HG02973 (cell line): ENCODE measurements at regions not wholly inside any gene's neighbourhood (a gene's known extent, or its start where the extent isn't known, plus 50 kb on each side); places are given as distances from the start of the nearest gene placed in this dataset.
"Not testable (repeated sequence)": the region's sequence is repeated elsewhere in the genome, so short reads cannot be mapped to it uniquely, and the experiment has no call there.

Source experiments
- ATAC-seq: cut with Tn5 transposase; IDR thresholded peaks from one replicate; pipeline ENCODE4 v1.9.1; 2021; ENCODE audit warnings: moderate library complexity; ENCODE audit not compliant: unreplicated experiment

DNA sequence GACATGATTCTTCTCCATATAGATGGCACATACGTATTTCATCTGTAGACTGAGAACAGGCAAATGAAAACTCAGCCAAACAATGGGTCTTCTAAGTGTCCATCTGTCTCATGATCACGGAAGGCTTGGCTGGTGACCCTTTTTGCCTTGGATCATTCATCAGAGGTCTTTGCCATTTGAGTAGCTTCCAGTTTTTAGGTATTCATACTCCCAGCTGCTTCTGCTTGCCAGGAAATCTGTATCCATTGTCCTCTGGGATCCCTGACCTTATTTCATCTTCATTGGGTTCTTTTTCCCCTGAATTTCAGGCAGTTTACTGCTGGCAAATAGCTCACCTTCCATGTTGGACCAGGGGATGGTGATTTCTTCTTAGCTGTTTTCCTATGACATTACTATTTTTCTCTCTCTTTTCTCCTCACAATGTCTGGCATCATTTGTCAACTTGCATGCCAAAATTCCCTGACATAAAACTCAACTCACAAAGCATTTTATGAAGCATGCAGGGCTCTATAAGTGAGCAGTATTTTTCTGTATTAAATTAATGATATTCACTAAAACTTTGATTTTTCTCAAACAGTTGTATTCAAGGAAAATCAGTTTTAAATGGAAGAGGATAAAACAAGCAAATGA, 241.2 kb downstream of the DNAJB9 start:
- no peak for ATAC-seq

DNA sequence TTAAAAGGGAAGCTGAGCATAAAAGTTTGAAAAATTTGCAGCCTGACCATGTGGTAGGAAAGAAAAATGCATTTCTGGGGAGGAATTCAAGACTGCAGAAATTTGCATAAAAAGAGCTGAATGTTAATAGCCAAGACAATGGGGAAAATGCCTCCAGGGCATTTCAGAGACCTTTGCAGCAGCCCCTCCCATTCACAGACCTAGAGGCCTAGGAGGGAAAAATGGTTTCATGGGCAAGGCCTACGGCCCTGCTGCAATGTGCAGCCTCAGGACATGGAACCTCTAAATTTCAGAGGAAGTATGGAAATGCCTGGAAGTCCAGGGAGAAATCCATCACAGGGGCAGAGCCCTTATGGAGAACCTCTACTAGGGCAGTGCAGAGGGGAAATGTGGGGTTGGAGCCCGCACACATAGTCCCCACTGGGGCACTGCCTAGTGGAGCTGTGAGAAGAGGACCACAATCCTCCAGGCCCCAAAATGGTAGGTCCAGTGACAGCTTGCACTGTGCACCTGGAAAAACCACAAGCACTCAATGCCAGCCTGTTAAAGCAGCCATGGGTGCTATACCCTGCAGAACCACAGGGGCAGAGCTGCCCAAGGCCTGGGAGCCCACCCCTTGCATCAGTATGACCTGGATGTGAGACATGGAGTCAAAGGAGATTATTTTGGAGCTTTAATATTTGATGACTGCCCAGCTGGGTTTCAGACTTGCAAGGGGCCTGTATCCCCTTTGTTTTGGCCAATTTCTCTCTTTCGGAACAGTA, 243.8 kb downstream of the DNAJB9 start:
- ATAC-seq = no peak

DNA sequence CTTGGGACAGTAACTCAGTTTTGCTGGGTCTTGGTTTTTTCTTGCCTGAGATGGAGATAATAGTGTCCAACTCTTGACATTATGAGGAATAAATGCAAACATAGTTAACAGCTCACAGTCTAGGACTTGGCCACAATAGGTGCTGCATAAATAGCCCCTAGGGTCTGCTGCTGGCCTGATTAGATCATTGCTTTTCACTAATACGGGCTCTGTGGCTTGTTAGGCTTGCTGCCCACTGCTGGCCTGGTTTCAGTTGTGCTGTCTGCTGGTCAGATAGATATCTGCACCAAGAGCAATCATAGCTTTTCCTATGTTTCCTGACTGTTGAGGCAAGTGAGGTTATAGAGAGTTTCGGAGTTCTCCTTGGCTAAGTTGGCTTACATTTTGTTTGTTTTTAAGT, 246.1 kb downstream of the DNAJB9 start:
- ATAC-seq = no peak

DNA sequence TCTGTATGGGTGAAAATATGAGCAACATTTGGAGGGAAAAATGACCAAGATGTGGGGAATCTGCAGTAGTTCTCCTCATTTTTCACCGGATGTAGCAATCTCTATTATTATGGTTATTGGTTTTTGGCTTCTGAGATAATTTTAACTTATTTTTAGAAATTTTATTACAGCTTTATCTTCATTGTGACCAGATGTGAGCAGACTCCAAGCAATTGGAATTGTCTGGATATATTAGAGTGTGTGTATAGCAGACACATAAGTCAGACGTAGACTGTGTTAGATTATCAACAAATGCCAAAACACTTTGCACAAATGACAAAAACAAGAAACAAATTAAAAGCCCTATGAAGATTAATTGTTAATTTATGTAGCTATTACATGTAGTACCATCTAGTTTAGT, 249.1 kb downstream of the DNAJB9 start:
- ATAC-seq = no peak

DNA sequence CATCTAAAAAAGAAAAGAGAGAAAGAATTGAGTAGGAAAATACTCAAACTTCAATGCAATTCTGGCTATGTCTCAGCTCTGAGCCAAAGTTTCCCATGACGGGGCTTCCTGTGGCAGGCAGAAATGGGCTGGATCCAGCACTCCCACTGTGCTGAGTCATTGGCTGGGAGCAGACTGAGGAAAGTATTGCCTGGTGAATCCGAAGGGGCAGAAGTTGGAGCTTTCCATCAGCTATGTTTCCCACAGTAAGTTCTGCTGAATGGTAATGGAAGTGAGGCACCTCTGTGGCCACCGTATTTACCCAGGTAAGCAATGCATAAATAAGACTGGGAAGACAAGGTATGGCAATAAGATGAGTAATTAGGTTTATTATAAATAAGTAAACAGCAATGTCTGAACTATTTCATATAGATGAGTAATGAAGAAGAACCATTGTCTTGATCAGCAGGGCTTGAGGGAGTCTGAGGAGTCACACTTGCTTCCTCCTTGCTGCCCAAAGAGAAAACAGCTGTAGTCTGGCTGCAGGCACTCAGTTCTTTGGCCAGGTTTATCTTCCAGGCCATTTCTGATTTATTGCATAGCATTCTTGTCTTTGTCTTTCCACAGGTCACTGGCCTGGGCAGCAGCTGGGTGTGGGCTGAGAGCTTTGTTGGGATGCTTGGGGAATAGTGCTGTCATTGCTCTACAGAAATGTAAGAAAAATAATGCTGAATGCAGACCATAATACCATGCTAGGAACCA, 255.3 kb downstream of the DNAJB9 start:
- ATAC-seq = no peak

DNA sequence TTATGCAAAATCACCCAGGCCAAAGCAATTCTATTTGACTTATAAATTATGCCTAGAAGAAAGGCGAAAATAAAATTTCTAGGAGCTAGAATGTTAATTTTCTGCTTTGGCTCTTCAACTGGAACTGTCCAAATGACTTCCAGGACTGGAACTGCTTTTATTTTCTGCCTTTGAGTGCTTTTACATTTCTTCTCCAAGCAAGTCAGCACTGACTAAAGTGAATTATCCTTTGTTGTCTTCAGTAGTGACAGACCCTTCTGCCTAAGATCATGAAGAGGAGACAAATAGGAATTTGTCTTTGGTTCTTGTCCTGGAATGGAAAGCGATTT, 255.9 kb downstream of the DNAJB9 start:
- no peak for ATAC-seq

DNA sequence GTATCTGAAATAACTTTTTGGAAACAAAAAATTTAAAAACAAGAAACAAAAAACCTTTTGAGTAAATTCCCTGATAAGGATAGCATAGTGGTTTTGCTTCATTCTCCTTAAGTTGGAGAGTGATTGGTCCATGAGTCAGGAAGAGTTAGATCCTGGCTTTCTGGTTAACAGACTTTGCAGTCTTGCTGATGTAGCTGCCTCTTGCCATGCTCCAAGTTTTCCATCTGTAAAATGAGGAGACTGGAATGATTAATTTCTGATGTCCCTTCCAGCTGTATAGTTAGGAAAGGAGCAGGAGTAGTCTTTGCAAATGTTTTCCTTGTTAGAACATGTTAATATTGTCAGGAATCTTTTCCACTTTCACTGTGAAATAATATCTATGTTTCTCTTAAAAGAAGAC, 266.6 kb downstream of the DNAJB9 start:
- ATAC-seq = no peak

DNA sequence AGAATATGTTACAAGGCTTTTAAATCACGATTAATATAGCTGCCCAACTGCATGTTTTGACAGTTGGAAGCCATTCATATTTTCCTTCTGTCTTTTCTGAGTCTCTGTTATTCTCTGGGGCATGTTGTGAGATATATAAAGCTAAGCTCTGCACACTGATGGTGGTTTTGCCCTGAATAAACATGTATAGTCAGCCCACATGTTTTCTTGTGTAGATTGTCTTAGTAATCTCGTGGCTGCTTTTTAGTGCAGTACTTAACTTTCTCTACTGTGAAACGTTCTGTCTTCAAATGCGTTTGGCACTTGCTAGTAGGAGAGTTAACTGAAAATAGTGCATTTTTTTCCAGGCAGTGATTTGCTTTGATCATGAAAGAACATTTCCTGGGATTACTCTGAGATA, 268.5 kb downstream of the DNAJB9 start:
- no peak for ATAC-seq

DNA sequence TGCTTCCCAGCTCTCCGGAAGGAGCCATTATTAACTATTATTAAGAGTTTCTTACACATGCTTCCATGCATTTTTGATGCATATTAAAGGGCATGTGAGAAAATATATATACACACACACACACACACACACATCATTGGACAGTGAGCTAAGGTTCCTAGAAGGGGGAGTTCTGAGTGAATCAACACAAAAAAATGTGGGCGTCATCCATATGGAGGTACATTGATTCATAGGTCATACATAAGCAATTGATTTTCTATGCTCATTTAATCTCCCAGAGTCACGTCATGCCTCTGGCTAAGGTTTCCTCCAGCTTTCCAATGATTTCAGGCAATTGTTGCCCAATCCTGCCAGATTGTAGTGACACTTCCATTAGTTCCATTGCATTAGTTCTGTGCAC, 269.4 kb downstream of the DNAJB9 start:
- ATAC-seq = no peak

DNA sequence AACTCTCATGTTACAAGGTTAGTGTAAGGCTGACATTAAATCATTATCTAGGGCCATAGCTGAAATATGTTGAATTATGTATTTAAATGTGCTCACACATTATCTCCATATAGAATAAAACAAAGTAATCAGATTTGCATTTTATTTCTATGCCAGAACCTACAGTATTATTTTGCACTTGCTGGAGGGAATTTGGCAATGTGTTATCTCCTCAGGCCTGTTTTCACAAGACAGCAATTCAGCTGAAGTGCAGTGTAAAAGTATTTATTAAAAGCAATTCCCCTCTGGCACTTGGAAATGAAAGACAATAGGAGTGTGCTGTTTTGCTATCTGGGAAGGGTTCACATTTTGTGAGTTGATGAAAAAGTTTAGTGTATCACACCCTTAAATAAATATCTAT, 276.3 kb downstream of the DNAJB9 start:
- ATAC-seq = no peak

DNA sequence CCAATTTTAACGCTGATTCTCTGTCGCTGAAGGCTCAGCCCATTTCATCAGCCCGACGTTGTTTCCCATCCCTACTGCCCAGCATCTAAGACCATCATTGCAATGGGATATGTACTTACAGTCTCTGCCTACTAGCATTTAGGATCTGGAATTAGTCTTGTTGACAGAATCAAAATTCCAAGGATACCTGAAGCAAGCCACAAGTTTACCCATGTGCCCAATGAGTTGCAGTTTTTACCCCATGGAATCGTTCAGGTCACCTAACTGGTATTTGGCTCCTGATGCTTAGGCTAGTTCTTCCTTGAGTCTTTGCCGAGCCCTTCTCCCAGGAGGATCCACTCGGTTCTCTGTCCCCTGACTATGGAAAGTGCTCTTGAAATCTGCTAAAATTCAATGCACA, 276.8 kb downstream of the DNAJB9 start:
- ATAC-seq = no peak

DNA sequence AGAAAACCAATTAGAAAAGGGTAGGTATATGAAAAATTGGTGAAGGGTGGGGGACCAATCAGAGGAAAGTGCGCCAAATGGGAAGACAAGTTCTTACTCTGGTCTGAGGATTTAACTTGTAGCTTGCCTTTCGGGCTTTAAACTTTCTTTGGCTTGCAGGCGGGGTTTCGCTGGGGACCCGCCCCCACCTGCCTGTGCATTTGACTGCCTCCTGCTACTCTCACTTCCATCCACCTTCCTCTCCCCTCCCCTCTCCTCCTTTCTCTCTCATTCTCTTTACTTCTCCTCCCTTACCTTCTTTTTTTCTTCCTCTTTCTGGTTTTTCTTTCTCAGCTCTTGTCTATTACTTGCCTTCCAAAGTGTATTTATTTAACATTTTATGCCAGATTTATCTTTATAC, 278.8 kb downstream of the DNAJB9 start:
- ATAC-seq = no peak

DNA sequence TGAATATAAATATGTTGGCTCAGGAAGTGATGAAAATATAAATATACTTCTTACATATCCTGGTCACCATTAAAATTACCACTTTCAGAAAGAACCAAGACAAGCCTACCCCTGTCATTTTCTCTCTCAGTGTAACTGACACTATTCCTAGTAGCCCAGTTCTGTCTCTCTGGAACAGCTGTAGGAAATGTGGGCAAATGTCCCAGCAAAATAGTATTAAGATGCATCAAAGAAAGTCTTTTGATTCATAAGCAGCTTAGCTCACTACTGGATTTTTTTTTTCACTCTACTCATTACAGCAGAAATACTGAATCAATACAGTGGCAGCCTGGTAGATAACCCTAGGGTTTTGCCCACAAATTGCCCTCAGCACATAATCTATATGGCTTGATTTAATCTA, 290.9 kb downstream of the DNAJB9 start:
- no peak for ATAC-seq

DNA sequence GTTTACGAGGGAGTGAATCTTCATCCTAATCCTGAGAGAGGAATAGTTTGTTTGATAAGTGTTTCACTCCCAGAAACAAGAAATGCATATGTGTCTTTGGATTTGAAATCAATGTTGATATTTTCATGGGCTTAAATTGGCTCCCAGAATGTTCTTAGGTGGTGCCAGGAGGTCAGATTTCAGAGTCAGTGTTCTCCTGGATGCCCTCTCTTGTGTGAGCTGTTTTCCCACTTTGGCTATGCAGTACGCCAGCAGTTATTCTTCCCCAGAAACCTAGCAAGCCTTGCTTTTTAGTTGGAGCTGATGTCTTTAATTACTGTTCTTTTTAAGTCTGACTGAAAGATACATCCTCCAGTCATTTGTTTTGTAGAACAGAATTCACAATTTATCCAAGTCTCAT, 291.4 kb downstream of the DNAJB9 start:
- ATAC-seq = no peak

DNA sequence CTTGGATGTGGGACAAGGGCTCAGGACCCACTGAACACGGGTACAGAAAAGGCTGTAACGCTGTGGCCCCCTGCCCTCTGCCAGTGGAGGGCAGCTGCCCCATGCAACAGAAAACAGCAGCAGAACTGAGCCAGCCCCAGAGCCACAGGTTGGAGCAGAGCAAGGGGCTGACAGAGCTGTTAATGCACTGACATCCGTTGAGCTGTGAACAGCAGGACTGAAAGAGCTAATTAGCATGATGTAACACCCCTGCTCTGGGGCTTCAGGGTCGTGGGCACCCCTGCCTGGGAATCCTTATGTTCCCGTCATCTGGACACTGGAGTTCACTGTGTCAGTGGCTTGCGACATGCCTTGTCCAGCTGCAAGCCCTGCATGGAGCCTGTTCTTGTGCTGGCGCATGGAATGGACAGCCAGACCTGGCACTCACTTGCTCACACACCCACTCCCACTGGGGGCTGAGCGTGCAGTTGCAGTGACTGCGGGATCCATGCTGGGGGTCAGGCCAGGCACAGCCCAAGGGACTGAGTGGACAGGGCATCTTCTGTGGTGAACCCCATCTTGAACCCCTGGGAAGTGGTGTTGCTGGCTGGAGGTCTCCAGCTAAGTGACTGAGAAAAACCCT, 293.7 kb downstream of the DNAJB9 start:
- no peak for ATAC-seq

DNA sequence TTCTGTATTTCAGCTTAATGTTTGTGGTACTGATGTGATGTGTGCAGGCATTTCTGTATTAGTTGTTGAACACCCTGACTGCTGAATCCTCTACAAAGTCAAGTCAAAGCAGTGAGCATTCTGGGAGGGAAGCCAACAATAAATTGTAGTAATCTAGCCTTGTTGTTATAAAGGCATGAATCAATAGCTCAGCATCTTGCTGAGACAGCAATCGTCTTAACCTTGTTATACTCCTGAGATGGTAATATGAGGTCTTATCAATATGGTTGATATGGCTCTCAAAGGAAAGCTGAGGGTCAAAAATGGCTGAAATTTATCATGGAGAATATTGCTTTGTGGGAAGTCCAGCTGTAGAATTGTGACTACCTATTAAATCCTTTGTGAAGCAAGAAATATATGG, 299.4 kb downstream of the DNAJB9 start:
- ATAC-seq = no peak

DNA sequence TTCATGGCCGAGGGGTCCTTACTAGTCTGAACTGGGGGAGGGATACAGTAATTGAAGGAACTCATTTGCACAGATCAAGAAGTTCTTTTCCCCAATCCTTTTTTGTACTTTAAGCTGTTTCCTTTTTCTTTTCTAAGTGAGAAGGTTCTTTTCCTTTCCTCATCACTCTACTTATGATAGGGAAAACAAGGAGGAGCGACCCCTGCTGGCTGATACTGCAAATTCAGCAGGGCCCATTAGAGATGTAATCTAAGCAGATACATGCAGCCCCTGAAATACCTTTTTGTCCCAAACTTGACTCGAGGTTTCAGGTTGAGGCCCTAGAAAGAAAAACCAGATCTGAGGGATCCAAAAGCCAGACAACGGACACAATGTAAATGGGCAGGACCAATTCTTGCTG, 305.5 kb downstream of the DNAJB9 start:
- ATAC-seq = no peak

DNA sequence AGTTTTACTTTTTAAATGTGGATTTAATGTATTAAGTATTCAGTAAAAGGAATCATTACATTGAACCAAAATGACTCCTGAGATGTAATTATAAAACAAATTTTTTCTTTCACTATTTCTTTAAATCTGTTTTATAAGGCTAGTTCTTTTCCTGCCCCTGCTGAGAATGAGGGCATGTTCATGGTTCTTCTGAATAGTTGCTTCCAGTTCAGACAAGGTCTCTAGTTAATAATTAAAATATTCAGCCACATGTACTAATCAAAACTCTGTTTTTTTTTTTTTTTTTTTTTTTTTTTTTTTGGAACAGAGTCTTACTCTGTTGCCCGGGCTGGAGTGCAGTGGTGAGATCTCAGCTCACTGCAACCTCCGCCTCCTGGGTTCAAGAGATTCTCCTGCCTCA, 321.2 kb downstream of the DNAJB9 start:
- no peak for ATAC-seq

DNA sequence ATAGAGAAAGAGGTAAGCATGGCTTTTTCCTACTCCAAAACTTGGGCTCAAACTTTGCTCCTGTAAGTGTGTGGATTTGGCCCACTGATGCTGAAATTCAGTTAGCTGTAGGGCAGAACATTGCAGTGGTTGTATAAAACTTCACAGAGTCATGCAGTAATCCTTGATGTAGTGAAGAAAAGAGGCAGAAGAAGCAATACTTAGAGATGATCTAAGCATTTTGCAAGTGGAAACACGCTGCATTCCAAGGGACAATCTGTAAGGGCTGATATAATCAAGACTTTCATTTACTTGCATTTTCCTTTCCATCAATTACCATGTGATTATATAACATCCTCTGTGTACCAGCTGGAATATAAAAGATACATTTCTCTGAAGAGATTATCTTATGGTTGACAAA, 338.8 kb downstream of the DNAJB9 start:
- no peak for ATAC-seq

DNA sequence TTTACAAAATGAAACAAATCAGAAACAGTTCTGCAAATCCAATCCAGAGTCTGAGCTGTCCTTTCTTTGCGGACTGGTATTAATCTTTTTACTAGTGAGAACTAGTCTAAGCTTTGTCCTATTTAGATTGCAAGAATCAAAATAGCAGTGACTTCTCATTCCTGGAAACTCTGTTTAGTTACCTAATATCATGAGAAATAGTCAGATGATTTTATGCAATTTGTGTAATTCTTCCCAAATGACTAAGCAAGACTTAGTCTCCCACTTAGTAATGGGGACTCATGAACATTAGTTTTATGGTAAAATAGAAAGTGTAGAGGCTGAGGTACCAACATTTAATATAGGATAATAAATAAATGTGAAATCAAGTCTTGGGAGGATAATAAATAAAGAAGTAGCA, 341.3 kb downstream of the DNAJB9 start:
- no peak for ATAC-seq

DNA sequence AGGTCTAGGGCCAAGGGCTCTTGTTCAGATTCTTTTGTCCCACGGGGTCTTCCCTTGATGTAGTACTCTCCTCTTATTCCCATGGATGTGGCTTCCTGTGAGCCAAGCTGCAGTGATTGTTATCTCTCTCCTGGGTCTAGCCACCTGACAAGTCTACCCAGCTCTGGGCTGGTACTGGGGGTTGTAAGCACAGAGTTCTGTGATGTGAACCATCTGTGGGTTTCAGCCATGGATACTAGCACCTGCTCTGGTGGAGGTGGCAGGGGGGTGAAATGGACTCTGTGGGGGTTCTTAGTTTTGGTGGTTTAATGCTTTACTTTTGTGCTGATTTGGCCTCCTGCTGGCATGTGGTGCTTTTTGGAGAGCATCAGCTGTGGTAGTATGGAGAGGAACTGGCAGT, 350.8 kb downstream of the DNAJB9 start:
- no peak for ATAC-seq

DNA sequence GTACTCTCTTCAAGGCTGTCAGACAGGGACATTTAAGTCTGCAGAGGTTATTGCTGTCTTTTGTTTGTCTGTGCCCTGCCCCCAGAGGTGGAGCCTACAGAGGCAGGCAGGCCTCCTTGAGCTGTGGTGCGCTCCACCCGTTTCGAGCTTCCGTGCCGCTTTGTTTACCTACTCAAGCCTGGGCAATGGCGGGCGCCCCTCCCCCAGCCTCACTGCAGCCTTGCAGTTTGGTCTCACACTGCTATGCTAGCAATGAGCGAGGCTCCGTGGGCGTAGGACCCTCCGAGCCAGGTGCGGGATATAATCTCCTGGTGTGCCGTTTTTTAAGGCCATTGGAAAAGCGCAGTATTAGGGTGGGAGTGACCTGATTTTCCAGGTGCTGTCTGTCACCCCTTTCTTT, 373.4 kb downstream of the DNAJB9 start:
- not testable (repeated sequence) for ATAC-seq
